Activated B cell treated with CpG ODN at 0.5 μM for 24 hours (primary cell): ENCODE measurements at regions not wholly inside any gene's neighbourhood (a gene's known extent, or its start where the extent isn't known, plus 50 kb on each side); places are given as distances from the start of the nearest gene placed in this dataset.

Experiments
- ATAC-seq: fragments of 200-7000 bp; cut with Tn5 transposase; one replicate; pipeline ENCODE4 v1.10.0; 2021; ENCODE audit warnings: low read depth, mild to moderate bottlenecking, moderate library complexity
- CTCF ChIA-PET: fragments of 350-600 bp; sonication (Branson Sonifier 250); formaldehyde crosslinking; loops from one replicate; lab custom pipeline; 2021; ENCODE audit warnings: antibody characterized with exemption; lab: Charles Lee
- POLR2A ChIA-PET: fragments of 350-600 bp; sonication (Branson Sonifier 250); formaldehyde crosslinking; loops from one replicate; lab custom pipeline; 2021; ENCODE audit warnings: antibody characterized with exemption; lab: Charles Lee
- DNase-seq: peaks from one replicate; pipeline ENCODE4 v3.0.0; 2022
- H3K27ac Mint-ChIP-seq: one replicate; pipeline ENCODE4 v1.8.0; 2020; ENCODE audit warnings: mixed read lengths
- H3K27me3 Mint-ChIP-seq: one replicate; pipeline ENCODE4 v1.8.0; 2021; ENCODE audit warnings: mixed read lengths
- H3K36me3 Mint-ChIP-seq: one replicate; pipeline ENCODE4 v1.8.0; 2021; ENCODE audit warnings: low read depth, mixed read lengths
- H3K4me1 Mint-ChIP-seq: one replicate; pipeline ENCODE4 v1.8.0; 2021; ENCODE audit warnings: mixed read lengths
- H3K4me3 Mint-ChIP-seq: one replicate; pipeline ENCODE4 v1.8.0; 2020; ENCODE audit warnings: mild to moderate bottlenecking, mixed read lengths
- H3K9me3 Mint-ChIP-seq: one replicate; pipeline ENCODE4 v1.8.0; 2020; ENCODE audit warnings: mixed read lengths
- CTCF ChIP-seq: fragments of 200-600 bp; IDR thresholded peaks from one replicate; pipeline ENCODE4 v1.8.0; 2022; ENCODE audit warnings: antibody characterized with exemption, mild to moderate bottlenecking
- intact Hi-C: fragments of 100-400 bp; cut with micrococcal nuclease; formaldehyde crosslinking; loops from one replicate; pipeline ENCODE4 v1.15.1; 2024

- Mint-ChIP-seq H3K4me3 (no peak overlapping the region), H3K9me3 (no peaks in the 10 kb centered on the region), H3K27me3 (no peaks in the 10 kb centered on the region), H3K4me1 (no peaks in the 10 kb centered on the region), H3K36me3 (no peaks in the 10 kb centered on the region), H3K27ac (no peak overlapping the region)
- ChIA-PET CTCF (no interaction called here), POLR2A (no interaction called here)
- no peak for TF ChIP-seq CTCF
- ATAC-seq (no peak), DNase-seq (no peak)
- intact Hi-C loops = no loop called here
These were observed 461.1 kb downstream of the C3orf38 start for GRCh38 chr3:88610820-88611219.

- intact Hi-C loops = no loop called here
These were observed 462.1 kb downstream of the C3orf38 start for GRCh38 chr3:88611826-88612326.

GRCh38 chr3:88616413-88616812, 466.7 kb downstream of the C3orf38 start:
- POLR2A ChIA-PET = no interaction called here
- CTCF ChIA-PET = no interaction called here
- H3K27me3 Mint-ChIP-seq = no peaks in the 10 kb centered on the region
- no peaks in the 10 kb centered on the region for H3K9me3 Mint-ChIP-seq
- intact Hi-C loops = no loop called here
- DNase-seq = no peak
- TF ChIP-seq CTCF = no peak
- H3K4me1 Mint-ChIP-seq = no peaks in the 10 kb centered on the region
- ATAC-seq = no peak
- H3K27ac Mint-ChIP-seq = no peak overlapping the region
- no peak overlapping the region for H3K4me3 Mint-ChIP-seq
- H3K36me3 Mint-ChIP-seq = no peaks in the 10 kb centered on the region

More at GRCh38 chr3:88611826-88612326, 462.1 kb downstream of the C3orf38 start:
- ATAC-seq (no peak), DNase-seq (no peak)
- H3K36me3 Mint-ChIP-seq = no peaks in the 10 kb centered on the region
- H3K9me3 Mint-ChIP-seq = no peaks in the 10 kb centered on the region
- TF ChIP-seq CTCF = no peak
- H3K27ac Mint-ChIP-seq = no peak overlapping the region
- CTCF ChIA-PET = no interaction called here
- no peaks in the 10 kb centered on the region for H3K4me1 Mint-ChIP-seq
- no peaks in the 10 kb centered on the region for H3K27me3 Mint-ChIP-seq
- POLR2A ChIA-PET = no interaction called here
- no peak overlapping the region for H3K4me3 Mint-ChIP-seq

- TF ChIP-seq CTCF = no peak
- no peaks in the 10 kb centered on the region for H3K4me1 Mint-ChIP-seq
- ATAC-seq (no peak), DNase-seq (no peak)
- POLR2A ChIA-PET = no interaction called here
- H3K4me3 Mint-ChIP-seq = no peak overlapping the region
- CTCF ChIA-PET = no interaction called here
- intact Hi-C loops = no loop called here
- H3K36me3 Mint-ChIP-seq = no peaks in the 10 kb centered on the region
- H3K27me3 Mint-ChIP-seq = no peaks in the 10 kb centered on the region
- H3K27ac Mint-ChIP-seq = no peak overlapping the region
- no peaks in the 10 kb centered on the region for H3K9me3 Mint-ChIP-seq
These were observed 467.5 kb downstream of the C3orf38 start for GRCh38 chr3:88617283-88617682.

- TF ChIP-seq CTCF = no peak
- Mint-ChIP-seq H3K9me3 (no peaks in the 10 kb centered on the region), H3K4me3 (no peak overlapping the region), H3K27me3 (no peaks in the 10 kb centered on the region), H3K36me3 (no peaks in the 10 kb centered on the region), H3K27ac (no peak overlapping the region), H3K4me1 (no peaks in the 10 kb centered on the region)
- DNase-seq (no peak), ATAC-seq (no peak)
- CTCF ChIA-PET = no interaction called here
- POLR2A ChIA-PET = no interaction called here
- intact Hi-C loops = no loop called here
These were observed 468.4 kb downstream of the C3orf38 start for GRCh38 chr3:88618021-88618645.
